ENCODE measurements at regions not wholly inside any gene's neighbourhood (a gene's known extent, or its start where the extent isn't known, plus 50 kb on each side); places are given as distances from the start of the nearest gene placed in this dataset.

GRCh38 chr18:60664736-60665135 is 292.2 kb upstream of the MC4R start:
- Histone ChIP-seq H3K4me2 (ENCODE audit: low read length) (no peak overlapping the region), H3K4me3 (ENCODE audit: low read length) (no peak overlapping the region), H3K27me3 (ENCODE audit: control insufficient read depth, insufficient read depth, low read length) (no peaks in the 10 kb centered on the region), H3K4me1 (ENCODE audit: control insufficient read depth, insufficient read depth, low read length) (no peaks in the 10 kb centered on the region), H3K9ac (ENCODE audit: low read depth, low read length) (no peak overlapping the region), H3K9me3 (replicated peaks; ENCODE audit: low read length) (no peaks in the 10 kb centered on the region), H3K36me3 (ENCODE audit: insufficient read depth, low read length) (no peaks in the 10 kb centered on the region)

DNA sequence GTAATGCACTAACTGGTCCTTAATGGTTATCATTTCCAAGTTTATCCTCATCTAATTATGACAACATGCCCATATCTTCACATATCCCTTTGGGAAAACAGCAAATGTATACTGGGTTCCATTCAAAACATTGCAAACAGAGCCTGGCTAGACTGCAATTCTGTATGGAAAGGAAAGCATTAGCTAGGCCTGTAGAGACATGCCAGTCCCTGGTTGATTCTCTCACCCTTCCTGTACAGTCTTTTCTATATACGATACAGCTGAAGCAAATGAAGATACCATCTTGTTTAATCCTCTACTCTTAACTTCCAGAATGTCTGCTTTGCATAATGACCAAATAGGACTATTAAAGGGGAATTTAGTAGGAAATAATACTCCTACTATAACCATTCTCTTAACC is 294.4 kb upstream of the MC4R start:
- no peak overlapping the region for H3K4me2 ChIP-seq (ENCODE audit: low read length)
- no peaks in the 10 kb centered on the region for H3K4me1 ChIP-seq (ENCODE audit: control insufficient read depth, insufficient read depth, low read length)
- no peak overlapping the region for H3K4me3 ChIP-seq (ENCODE audit: low read length)
- no peak overlapping the region for H3K9ac ChIP-seq (ENCODE audit: low read depth, low read length)
- H3K27me3 ChIP-seq (ENCODE audit: control insufficient read depth, insufficient read depth, low read length): no peaks in the 10 kb centered on the region
- no peaks in the 10 kb centered on the region for H3K36me3 ChIP-seq (ENCODE audit: insufficient read depth, low read length)
- H3K9me3 ChIP-seq (replicated peaks; ENCODE audit: low read length): no peaks in the 10 kb centered on the region

DNA sequence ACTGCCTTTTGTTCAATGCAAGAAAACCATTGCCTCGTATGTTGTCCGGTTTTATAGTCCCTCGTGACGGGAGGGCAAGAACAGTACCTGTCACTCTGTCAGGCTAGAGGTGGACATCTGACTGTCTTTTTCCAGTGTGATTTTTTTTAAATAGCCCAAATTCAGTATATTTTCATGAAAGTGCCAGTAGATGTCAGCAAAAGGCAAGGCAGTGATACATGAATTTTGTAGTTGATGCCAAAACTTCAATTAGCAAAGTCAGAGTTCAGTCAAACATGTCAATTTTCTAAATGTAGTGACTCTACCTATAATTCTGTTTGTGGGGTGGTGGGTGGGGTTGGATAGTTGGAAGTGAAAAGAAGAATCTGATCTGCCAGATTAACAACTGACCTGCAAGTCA is 296.0 kb upstream of the MC4R start:
- Histone ChIP-seq H3K9me3 (replicated peaks; ENCODE audit: low read length) (no peaks in the 10 kb centered on the region), H3K9ac (ENCODE audit: low read depth, low read length) (no peak overlapping the region), H3K27me3 (ENCODE audit: control insufficient read depth, insufficient read depth, low read length) (no peaks in the 10 kb centered on the region), H3K36me3 (ENCODE audit: insufficient read depth, low read length) (no peaks in the 10 kb centered on the region), H3K4me1 (ENCODE audit: control insufficient read depth, insufficient read depth, low read length) (no peaks in the 10 kb centered on the region), H3K4me2 (ENCODE audit: low read length) (no peak overlapping the region), H3K4me3 (ENCODE audit: low read length) (no peak overlapping the region)

DNA sequence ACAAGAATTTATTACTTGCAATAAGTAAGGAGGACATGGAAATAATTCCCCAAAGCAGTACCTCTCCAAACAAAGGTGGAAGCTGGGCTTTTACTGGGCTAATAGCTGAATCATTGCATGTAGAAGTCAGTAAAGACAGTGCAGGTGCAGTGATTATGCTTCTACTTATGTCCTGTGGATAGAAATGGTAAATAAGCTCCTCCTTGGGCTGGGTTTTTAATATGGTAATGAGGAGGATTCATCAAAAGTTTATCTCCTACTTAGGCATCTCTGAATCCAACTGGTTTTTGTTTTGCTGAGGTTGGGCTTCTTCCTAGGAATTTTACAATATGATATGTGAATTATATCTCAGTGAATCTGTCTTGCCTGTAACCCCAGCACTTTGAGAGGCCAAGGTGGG is 297.4 kb upstream of the MC4R start:
- Histone ChIP-seq H3K27me3 (ENCODE audit: control insufficient read depth, insufficient read depth, low read length) (no peaks in the 10 kb centered on the region), H3K36me3 (ENCODE audit: insufficient read depth, low read length) (no peaks in the 10 kb centered on the region), H3K9me3 (replicated peaks; ENCODE audit: low read length) (no peaks in the 10 kb centered on the region), H3K9ac (ENCODE audit: low read depth, low read length) (no peak overlapping the region), H3K4me1 (ENCODE audit: control insufficient read depth, insufficient read depth, low read length) (no peaks in the 10 kb centered on the region), H3K4me2 (ENCODE audit: low read length) (no peak overlapping the region), H3K4me3 (ENCODE audit: low read length) (no peak overlapping the region)

DNA sequence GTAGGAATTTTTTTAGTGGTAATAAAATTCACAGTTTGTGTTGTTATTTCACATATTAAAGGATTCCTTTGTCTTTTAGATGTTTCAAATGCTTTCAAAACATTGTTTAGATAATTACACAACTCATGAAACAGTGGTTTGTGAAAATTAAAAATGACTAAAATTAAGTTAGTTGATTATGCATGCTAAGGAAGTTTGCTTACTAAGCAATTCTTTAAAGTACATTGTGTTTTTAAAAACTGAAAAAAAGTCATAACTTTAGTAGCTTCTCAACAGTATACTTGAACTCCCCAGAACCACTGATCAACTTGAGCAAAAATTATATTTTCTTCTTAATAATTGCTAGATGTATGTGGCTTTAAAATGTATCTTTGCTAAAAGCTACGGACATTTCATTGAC is 298.4 kb upstream of the MC4R start:
- Histone ChIP-seq H3K9ac (ENCODE audit: low read depth, low read length) (no peak overlapping the region), H3K4me1 (ENCODE audit: control insufficient read depth, insufficient read depth, low read length) (no peaks in the 10 kb centered on the region)

DNA sequence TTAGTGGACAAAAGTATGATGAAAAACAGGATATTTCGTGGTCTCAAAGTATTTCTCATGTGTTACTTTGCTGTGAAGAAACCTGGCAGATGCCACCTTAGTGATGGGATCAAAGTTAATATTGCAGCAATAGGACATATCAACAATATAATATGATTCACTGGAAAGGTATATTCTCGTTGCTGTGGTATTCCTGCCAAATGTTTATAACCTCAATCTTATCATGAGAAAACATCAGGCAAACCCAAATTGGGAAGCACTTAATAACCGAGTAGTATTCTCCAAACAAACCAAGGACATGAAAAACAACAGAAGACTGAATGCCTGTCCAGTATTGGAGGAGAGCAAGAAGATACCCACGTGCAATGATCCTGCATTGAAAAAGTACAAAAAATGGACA is 302.6 kb upstream of the MC4R start:
- Histone ChIP-seq H3K27me3 (ENCODE audit: control insufficient read depth, insufficient read depth, low read length) (no peaks in the 10 kb centered on the region), H3K4me3 (ENCODE audit: low read length) (no peak overlapping the region), H3K36me3 (ENCODE audit: insufficient read depth, low read length) (no peaks in the 10 kb centered on the region), H3K9ac (ENCODE audit: low read depth, low read length) (no peak overlapping the region), H3K4me1 (ENCODE audit: control insufficient read depth, insufficient read depth, low read length) (no peaks in the 10 kb centered on the region), H3K9me3 (replicated peaks; ENCODE audit: low read length) (no peaks in the 10 kb centered on the region), H3K4me2 (ENCODE audit: low read length) (no peak overlapping the region)

More for the DNA sequence above, 298.4 kb upstream of the MC4R start:
- Histone ChIP-seq H3K4me3 (ENCODE audit: low read length) (no peak overlapping the region), H3K36me3 (ENCODE audit: insufficient read depth, low read length) (no peaks in the 10 kb centered on the region), H3K27me3 (ENCODE audit: control insufficient read depth, insufficient read depth, low read length) (no peaks in the 10 kb centered on the region), H3K9me3 (replicated peaks; ENCODE audit: low read length) (no peaks in the 10 kb centered on the region), H3K4me2 (ENCODE audit: low read length) (no peak overlapping the region)

DNA sequence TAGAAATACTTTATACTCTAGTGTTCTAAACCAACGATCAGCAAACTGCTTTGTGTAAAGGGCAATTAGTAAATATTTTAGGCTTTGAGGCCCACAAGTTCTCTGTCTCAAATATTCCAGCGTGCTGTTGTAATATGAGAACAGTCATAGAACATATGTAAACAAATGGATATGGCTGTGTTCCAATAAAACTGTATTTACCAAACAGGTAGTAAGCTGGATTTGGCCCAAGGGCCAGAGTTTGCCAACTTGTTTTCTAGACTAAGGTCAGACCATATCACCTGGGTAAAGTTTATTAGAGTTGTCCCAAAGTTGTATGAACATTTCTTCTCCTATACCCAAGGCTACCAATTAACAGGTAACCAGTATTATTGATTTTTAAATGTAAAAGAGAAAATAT is 303.2 kb upstream of the MC4R start:
- Histone ChIP-seq H3K36me3 (ENCODE audit: insufficient read depth, low read length) (no peaks in the 10 kb centered on the region), H3K4me1 (ENCODE audit: control insufficient read depth, insufficient read depth, low read length) (no peaks in the 10 kb centered on the region)

GRCh38 chr18:60676815-60677214 is 304.2 kb upstream of the MC4R start:
- H3K36me3 ChIP-seq (ENCODE audit: insufficient read depth, low read length): no peaks in the 10 kb centered on the region
- H3K4me3 ChIP-seq (ENCODE audit: low read length): no peak overlapping the region
- no peak overlapping the region for H3K9ac ChIP-seq (ENCODE audit: low read depth, low read length)
- H3K4me1 ChIP-seq (ENCODE audit: control insufficient read depth, insufficient read depth, low read length): no peaks in the 10 kb centered on the region
- no peak overlapping the region for H3K4me2 ChIP-seq (ENCODE audit: low read length)
- no peaks in the 10 kb centered on the region for H3K9me3 ChIP-seq (replicated peaks; ENCODE audit: low read length)
- peaks cover 2% of the 10 kb centered on the region for H3K27me3 ChIP-seq (ENCODE audit: control insufficient read depth, insufficient read depth, low read length)

More for the DNA sequence above, 303.2 kb upstream of the MC4R start:
- Histone ChIP-seq H3K9me3 (replicated peaks; ENCODE audit: low read length) (no peaks in the 10 kb centered on the region), H3K4me2 (ENCODE audit: low read length) (no peak overlapping the region), H3K9ac (ENCODE audit: low read depth, low read length) (no peak overlapping the region), H3K27me3 (ENCODE audit: control insufficient read depth, insufficient read depth, low read length) (no peaks in the 10 kb centered on the region), H3K4me3 (ENCODE audit: low read length) (no peak overlapping the region)

- H3K4me2 ChIP-seq (ENCODE audit: low read length): no peak overlapping the region
- no peaks in the 10 kb centered on the region for H3K4me1 ChIP-seq (ENCODE audit: control insufficient read depth, insufficient read depth, low read length)
- H3K36me3 ChIP-seq (ENCODE audit: insufficient read depth, low read length): no peaks in the 10 kb centered on the region
- no peaks in the 10 kb centered on the region for H3K9me3 ChIP-seq (replicated peaks; ENCODE audit: low read length)
- no peak overlapping the region for H3K4me3 ChIP-seq (ENCODE audit: low read length)
- peaks cover 2% of the 10 kb centered on the region for H3K27me3 ChIP-seq (ENCODE audit: control insufficient read depth, insufficient read depth, low read length)
- H3K9ac ChIP-seq (ENCODE audit: low read depth, low read length): no peak overlapping the region
Observed at GRCh38 chr18:60684843-60685513, 312.4 kb upstream of the MC4R start.

DNA sequence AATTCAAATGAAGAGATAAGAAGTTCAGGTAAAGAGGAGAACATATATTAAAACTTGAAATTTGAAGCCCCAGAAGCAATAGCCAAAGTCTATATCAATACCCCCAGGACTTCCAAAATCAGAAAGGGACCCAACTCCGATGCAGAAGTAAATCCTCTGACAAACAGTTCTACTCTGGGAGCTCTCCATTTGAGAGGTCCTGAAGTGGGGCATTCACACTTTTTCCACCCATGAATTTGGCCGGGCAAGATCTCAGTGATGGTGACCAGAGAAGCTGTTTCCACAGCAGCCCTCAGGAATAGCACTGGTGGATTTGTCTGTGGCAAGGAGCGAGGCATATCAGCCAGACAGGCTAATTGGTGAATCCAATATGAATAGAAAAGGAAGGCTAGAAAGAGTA is 313.6 kb upstream of the MC4R start:
- Histone ChIP-seq H3K27me3 (ENCODE audit: control insufficient read depth, insufficient read depth, low read length) (peaks cover 1% of the 10 kb centered on the region), H3K4me3 (ENCODE audit: low read length) (no peak overlapping the region), H3K4me2 (ENCODE audit: low read length) (no peak overlapping the region)

GRCh38 chr18:60691061-60691460 is 318.5 kb upstream of the MC4R start:
- Histone ChIP-seq H3K36me3 (ENCODE audit: insufficient read depth, low read length) (no peaks in the 10 kb centered on the region), H3K4me1 (ENCODE audit: control insufficient read depth, insufficient read depth, low read length) (no peaks in the 10 kb centered on the region), H3K4me3 (ENCODE audit: low read length) (no peak overlapping the region), H3K27me3 (ENCODE audit: control insufficient read depth, insufficient read depth, low read length) (no peaks in the 10 kb centered on the region), H3K9ac (ENCODE audit: low read depth, low read length) (no peak overlapping the region), H3K4me2 (ENCODE audit: low read length) (no peak overlapping the region), H3K9me3 (replicated peaks; ENCODE audit: low read length) (no peaks in the 10 kb centered on the region)

More for the DNA sequence above, 313.6 kb upstream of the MC4R start:
- Histone ChIP-seq H3K9me3 (replicated peaks; ENCODE audit: low read length) (no peaks in the 10 kb centered on the region), H3K4me1 (ENCODE audit: control insufficient read depth, insufficient read depth, low read length) (no peaks in the 10 kb centered on the region), H3K9ac (ENCODE audit: low read depth, low read length) (no peak overlapping the region), H3K36me3 (ENCODE audit: insufficient read depth, low read length) (no peaks in the 10 kb centered on the region)

DNA sequence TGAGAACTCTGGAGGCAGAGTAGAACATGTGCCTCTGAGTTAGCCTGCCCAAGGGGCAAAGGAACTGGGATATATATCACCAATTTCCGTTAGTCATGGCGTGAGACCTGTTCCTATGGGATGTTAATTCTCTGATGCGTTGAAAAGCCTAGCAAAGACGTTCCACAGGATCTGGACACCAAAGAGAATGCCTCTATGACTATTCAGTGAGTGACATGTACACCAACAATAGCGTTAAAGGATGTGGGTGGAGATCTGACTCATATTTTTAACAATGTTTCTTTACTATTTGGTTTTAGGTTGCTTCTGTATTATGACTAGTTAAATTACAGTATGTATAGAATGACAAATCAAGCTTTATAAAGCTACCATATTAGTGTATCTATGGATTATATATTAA is 320.9 kb upstream of the MC4R start:
- no peaks in the 10 kb centered on the region for H3K27me3 ChIP-seq (ENCODE audit: control insufficient read depth, insufficient read depth, low read length)
- no peak overlapping the region for H3K9ac ChIP-seq (ENCODE audit: low read depth, low read length)
- H3K9me3 ChIP-seq (replicated peaks; ENCODE audit: low read length): no peaks in the 10 kb centered on the region
- H3K4me1 ChIP-seq (ENCODE audit: control insufficient read depth, insufficient read depth, low read length): no peaks in the 10 kb centered on the region
- H3K36me3 ChIP-seq (ENCODE audit: insufficient read depth, low read length): no peaks in the 10 kb centered on the region
- no peak overlapping the region for H3K4me2 ChIP-seq (ENCODE audit: low read length)
- no peak overlapping the region for H3K4me3 ChIP-seq (ENCODE audit: low read length)

Data from skeletal muscle satellite cell (primary cell).